ENCODE measurements at regions not wholly inside any gene's neighbourhood (a gene's known extent, or its start where the extent isn't known, plus 50 kb on each side); places are given as distances from the start of the nearest gene placed in this dataset.
"Not testable (repeated sequence)": the region's sequence is repeated elsewhere in the genome, so short reads cannot be mapped to it uniquely, and the experiment has no call there.

GRCh38 chr16:65757064-65757463 is 609.4 kb upstream of the CDH5 start:
- ATAC-seq (replicated peaks), result no peak
- no peak for DNase-seq
- Mint-ChIP-seq H3K4me1 (ENCODE audit: low read depth in 2 of 2) (no peaks in the 10 kb centered on the region), H3K9me3 (peaks cover 5 to 8% of the 10 kb centered on the region in 2 donors), H3K27me3 (no peaks in the 10 kb centered on the region), H3K4me3 (no peak overlapping the region), H3K27ac (no peak overlapping the region), H3K36me3 (ENCODE audit: insufficient read depth) (no peaks in the 10 kb centered on the region)

DNA sequence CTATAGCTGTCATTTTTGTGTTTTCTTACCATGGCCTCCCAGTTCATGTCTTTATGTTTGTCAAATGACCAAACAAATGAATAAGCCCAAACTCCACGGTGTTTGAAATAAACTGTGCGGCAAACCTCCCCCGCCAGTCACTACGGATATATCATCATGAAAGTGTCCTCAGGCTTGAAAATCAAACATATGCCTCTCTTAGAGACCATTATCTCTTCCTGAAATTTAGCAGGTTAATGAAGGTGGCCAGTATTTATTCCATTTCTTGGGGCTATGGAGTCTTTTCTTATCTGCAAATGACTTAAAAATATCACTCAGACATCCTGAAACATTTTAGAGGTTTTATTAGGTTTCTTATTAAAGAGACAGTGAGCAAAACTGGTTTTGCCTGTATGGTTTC is 610.3 kb upstream of the CDH5 start:
- Mint-ChIP-seq H3K9me3 (peaks cover 5 to 8% of the 10 kb centered on the region in 2 donors), H3K27ac (no peak overlapping the region), H3K4me3 (no peak overlapping the region), H3K36me3 (ENCODE audit: insufficient read depth) (no peaks in the 10 kb centered on the region), H3K27me3 (no peaks in the 10 kb centered on the region), H3K4me1 (ENCODE audit: low read depth in 2 of 2) (no peaks in the 10 kb centered on the region)
- DNase-seq, result no peak
- no peak for ATAC-seq (replicated peaks)

DNA sequence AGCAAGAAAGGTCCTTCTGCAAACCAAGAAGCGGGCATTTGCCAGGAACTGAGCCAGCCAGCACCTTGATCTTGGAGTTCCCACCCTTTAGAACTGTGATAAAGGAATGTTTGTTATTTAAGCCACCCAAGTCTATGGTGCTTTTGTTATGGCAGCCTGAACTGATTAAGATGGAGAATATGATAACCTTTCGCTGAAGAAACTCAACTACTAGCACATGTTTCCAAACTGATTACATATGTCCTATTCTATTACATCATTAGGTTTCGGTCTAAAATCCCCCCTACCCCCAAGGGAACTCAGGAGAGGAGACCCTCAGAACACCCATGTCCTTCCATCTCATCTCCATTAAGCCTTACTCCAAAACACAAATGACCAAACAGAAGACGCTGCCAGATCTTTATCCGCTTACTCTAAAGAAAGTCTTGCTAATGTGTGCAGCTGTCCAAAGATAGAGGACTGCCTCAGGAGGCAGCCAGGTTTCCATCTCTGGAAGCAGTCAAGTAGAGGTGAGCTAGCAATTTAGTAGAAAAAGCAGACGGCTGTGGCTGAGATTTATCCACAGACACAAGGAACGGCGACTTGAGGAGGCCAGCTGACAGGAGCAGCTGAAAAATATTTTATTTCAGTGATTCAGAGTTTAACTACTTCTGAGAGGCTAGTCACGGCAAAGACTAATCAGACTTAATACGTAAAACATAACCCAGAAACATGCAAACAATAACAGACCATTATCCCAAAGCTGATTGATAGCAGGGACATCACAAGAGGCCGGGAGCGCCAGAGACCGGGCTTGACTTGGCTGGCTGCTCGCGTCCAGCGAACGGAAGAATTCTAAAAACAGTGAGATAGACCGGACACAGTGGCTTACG is 611.4 kb upstream of the CDH5 start:
- Mint-ChIP-seq H3K36me3 (ENCODE audit: insufficient read depth) (no peaks in the 10 kb centered on the region), H3K27me3 (no peaks in the 10 kb centered on the region), H3K27ac (no peak overlapping the region), H3K9me3 (peaks cover 5 to 8% of the 10 kb centered on the region in 2 donors), H3K4me1 (ENCODE audit: low read depth in 2 of 2) (no peaks in the 10 kb centered on the region), H3K4me3 (no peak overlapping the region)
- DNase-seq (no peak), ATAC-seq (replicated peaks) (no peak)

GRCh38 chr16:65752522-65752844 is 614.0 kb upstream of the CDH5 start:
- Mint-ChIP-seq H3K4me1 (ENCODE audit: low read depth in 2 of 2) (no peaks in the 10 kb centered on the region), H3K27me3 (no peaks in the 10 kb centered on the region), H3K27ac (no peak overlapping the region), H3K36me3 (ENCODE audit: insufficient read depth) (no peaks in the 10 kb centered on the region), H3K4me3 (no peak overlapping the region), H3K9me3 (peaks cover 3 to 8% of the 10 kb centered on the region in 2 donors)
- ATAC-seq (replicated peaks), result no peak
- no peak for DNase-seq

DNA sequence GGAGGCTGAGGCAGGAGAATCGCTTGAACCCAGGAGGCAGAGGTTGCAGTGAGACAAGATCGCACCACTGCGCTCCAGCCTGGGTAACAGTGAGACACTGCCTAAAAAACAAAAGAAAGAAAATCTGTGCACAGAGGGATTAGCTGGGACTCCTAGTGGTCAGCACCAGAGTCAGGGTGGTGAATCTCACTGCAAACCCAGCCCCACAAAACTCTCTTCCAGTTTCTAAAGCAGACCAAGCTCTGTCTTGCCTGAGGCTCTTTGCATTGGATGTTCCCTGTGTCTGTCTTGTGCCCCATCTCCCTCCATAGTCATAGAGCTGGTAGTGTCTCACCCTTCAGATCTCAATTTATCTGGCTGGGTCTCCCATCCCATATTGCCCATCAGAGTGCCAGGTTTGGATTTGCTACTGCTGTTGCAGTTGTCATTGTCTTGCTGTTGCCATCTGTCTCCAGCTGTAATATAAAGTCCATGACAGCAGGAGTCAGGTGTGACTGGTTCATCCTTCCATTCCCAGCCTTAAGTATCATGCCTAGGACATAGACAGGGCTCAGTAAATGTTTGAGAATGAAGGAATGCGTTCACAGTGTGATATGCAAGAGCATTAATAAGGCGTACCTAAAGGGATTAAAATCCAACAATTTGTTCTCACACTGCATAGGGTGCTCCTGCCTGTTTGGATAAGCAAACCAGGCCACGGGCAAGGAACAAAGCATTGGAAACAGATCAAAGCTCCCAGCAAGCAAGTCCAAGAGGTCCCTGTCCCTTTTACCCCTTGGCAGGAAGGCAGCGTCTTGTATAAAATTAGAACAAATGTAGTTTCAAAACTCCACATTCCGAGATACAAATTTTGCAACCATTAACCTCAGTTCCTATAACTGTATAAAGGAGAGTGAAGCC is 614.6 kb upstream of the CDH5 start:
- H3K4me3 Mint-ChIP-seq, result no peak overlapping the region
- DNase-seq (no peak), ATAC-seq (replicated peaks) (no peak)
- H3K9me3 Mint-ChIP-seq, result peaks cover 3 to 8% of the 10 kb centered on the region in 2 donors
- H3K4me1 Mint-ChIP-seq (ENCODE audit: low read depth in 2 of 2), result no peaks in the 10 kb centered on the region
- no peak overlapping the region for H3K27ac Mint-ChIP-seq
- H3K27me3 Mint-ChIP-seq, result no peaks in the 10 kb centered on the region
- H3K36me3 Mint-ChIP-seq (ENCODE audit: insufficient read depth), result no peaks in the 10 kb centered on the region

- DNase-seq (no peak), ATAC-seq (replicated peaks) (no peak)
- H3K27me3 Mint-ChIP-seq, result no peaks in the 10 kb centered on the region
- H3K36me3 Mint-ChIP-seq (ENCODE audit: insufficient read depth), result no peaks in the 10 kb centered on the region
- peaks cover 3 to 8% of the 10 kb centered on the region in 2 donors for H3K9me3 Mint-ChIP-seq
- no peak overlapping the region for H3K4me3 Mint-ChIP-seq
- no peaks in the 10 kb centered on the region for H3K4me1 Mint-ChIP-seq (ENCODE audit: low read depth in 2 of 2)
- no peak overlapping the region for H3K27ac Mint-ChIP-seq
These were observed 617.0 kb upstream of the CDH5 start for GRCh38 chr16:65749506-65749905.

DNA sequence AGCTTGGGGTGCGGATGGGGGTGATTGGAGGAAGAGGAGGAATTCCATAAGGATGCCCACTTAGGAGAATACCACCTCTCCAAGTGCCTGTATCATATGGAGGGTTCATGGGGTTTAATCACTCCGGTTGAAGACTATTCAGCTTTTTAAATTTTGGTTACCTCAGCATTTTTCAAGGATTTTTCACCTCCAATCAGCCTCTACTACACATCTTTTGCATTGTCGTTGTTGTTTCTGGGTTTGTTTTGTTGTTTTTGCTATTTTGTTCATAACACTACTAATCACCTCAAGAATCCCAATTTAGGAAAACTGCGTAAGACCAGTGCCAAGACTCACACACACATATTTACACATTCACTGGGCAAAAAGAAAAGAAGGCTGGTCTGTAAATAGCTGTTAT is 619.5 kb upstream of the CDH5 start:
- DNase-seq (no peak), ATAC-seq (replicated peaks) (no peak)
- peaks cover 0 to 2% of the 10 kb centered on the region in 2 donors for H3K9me3 Mint-ChIP-seq
- no peaks in the 10 kb centered on the region for H3K27me3 Mint-ChIP-seq
- no peaks in the 10 kb centered on the region for H3K4me1 Mint-ChIP-seq (ENCODE audit: low read depth in 2 of 2)
- no peak overlapping the region for H3K4me3 Mint-ChIP-seq
- H3K27ac Mint-ChIP-seq, result no peak overlapping the region
- no peaks in the 10 kb centered on the region for H3K36me3 Mint-ChIP-seq (ENCODE audit: insufficient read depth)

DNA sequence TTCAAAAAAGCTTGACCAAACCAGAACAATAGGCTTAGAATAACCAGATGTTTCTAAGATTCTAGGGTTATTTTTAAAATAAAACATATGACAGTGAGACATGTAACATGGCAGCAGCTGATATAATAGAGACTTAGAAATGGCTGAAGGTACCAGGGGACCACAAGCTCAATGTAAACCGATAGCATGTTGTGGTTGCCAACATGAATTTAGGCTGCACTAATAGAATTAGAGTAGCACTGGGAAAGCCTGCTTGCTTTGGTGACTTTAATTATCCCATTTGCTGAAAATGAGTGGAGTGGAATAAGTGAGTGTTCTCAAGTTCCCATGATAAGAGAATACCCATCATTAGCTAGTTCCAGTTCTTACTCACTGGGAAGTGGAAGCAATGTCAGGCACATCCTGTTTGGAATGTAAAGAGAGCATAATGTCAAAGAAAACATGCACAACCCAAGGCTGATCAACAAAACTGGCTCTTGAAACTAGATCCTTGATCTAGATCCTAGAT is 621.2 kb upstream of the CDH5 start:
- H3K9me3 Mint-ChIP-seq, result peaks cover 2 to 4% of the 10 kb centered on the region in 2 donors
- no peak for DNase-seq
- no peak for ATAC-seq (replicated peaks)

GRCh38 chr16:65744401-65744800 is 622.1 kb upstream of the CDH5 start:
- Mint-ChIP-seq H3K9me3 (peaks cover 2 to 11% of the 10 kb centered on the region in 2 donors), H3K36me3 (ENCODE audit: insufficient read depth) (no peaks in the 10 kb centered on the region), H3K27ac (no peak overlapping the region), H3K4me3 (no peak overlapping the region), H3K27me3 (no peaks in the 10 kb centered on the region), H3K4me1 (ENCODE audit: low read depth in 2 of 2) (no peaks in the 10 kb centered on the region)
- ATAC-seq (replicated peaks), result no peak
- no peak for DNase-seq

More for the DNA sequence above, 621.2 kb upstream of the CDH5 start:
- Mint-ChIP-seq H3K4me1 (ENCODE audit: low read depth in 2 of 2) (no peaks in the 10 kb centered on the region), H3K36me3 (ENCODE audit: insufficient read depth) (no peaks in the 10 kb centered on the region), H3K4me3 (no peak overlapping the region), H3K27ac (no peak overlapping the region), H3K27me3 (no peaks in the 10 kb centered on the region)

DNA sequence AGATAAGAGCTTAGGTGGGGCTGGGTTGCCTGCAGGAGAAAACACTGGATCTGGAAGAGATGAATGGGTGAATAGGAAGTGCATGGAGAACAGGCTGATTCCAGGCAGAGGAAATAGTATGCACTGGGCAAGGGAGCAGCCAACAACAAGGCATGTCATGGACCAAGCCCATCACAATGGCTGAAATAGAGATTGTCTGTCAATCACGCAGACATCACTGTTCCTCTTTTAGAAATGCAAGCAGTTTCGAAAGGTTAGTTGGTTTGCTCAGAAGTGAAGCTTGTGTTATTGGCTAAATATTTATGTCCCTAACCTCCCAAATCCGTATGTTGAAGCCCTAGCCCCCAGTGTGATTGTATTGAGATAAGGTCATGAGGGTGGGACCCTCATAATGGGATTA is 621.7 kb upstream of the CDH11 start:
- H3K9me3 Mint-ChIP-seq, result peaks cover 2 to 16% of the 10 kb centered on the region in 2 donors
- no peaks in the 10 kb centered on the region for H3K36me3 Mint-ChIP-seq (ENCODE audit: insufficient read depth)
- ATAC-seq (replicated peaks) (no peak), DNase-seq (no peak)
- no peaks in the 10 kb centered on the region for H3K27me3 Mint-ChIP-seq
- H3K4me3 Mint-ChIP-seq, result no peak overlapping the region
- no peak overlapping the region for H3K27ac Mint-ChIP-seq
- no peaks in the 10 kb centered on the region for H3K4me1 Mint-ChIP-seq (ENCODE audit: low read depth in 2 of 2)

DNA sequence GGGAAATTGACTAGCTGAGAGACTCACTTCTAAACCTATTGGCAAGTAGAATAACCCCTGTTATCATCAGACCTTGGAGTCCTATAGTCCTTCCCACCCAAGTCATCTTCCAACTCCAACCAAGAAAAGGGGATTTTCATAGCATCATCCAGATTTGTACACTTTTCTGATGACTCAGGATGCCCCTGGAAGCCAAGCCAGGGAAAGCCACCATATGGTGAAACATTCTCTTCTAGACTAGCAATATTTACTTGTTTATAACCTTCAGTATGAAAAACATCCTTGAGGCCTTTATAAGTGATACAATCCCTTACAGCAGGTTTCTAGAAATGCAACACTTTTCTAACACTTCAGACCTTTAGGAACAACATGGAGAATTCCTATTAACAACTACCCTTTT is 618.8 kb upstream of the CDH11 start:
- DNase-seq, result no peak
- no peaks in the 10 kb centered on the region for H3K36me3 Mint-ChIP-seq (ENCODE audit: insufficient read depth)
- H3K9me3 Mint-ChIP-seq, result peaks cover 6 to 25% of the 10 kb centered on the region in 2 donors
- H3K4me3 Mint-ChIP-seq, result no peak overlapping the region
- no peak for ATAC-seq (replicated peaks)
- no peaks in the 10 kb centered on the region for H3K4me1 Mint-ChIP-seq (ENCODE audit: low read depth in 2 of 2)
- H3K27ac Mint-ChIP-seq, result no peak overlapping the region
- H3K27me3 Mint-ChIP-seq, result no peaks in the 10 kb centered on the region

GRCh38 chr16:65739518-65739917 is 617.7 kb upstream of the CDH11 start:
- ATAC-seq (replicated peaks), result no peak
- Mint-ChIP-seq H3K36me3 (ENCODE audit: insufficient read depth) (no peaks in the 10 kb centered on the region), H3K4me3 (no peak overlapping the region), H3K27ac (no peak overlapping the region), H3K27me3 (no peaks in the 10 kb centered on the region), H3K4me1 (ENCODE audit: low read depth in 2 of 2) (no peaks in the 10 kb centered on the region), H3K9me3 (peaks cover 7 to 25% of the 10 kb centered on the region in 2 donors)
- DNase-seq, result no peak

DNA sequence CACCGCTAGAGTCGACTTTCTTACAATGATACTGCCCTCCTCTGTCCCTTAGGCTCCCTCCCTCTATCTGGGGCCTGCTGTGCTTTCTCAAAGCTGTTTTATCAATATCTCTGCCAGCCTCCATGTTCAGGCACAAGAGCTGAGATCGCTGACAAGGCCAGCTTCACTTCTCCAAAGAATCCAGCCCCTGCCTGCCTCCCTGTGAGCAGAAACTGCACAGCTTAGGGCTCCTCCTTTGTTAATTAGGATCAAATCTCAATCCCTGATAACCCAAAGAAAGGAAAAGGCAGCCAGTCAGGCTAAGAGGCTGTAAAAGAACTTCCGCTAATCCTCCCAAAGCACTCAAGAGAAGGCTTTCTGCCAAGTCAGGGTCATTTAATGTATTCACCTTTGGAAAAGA is 616.0 kb upstream of the CDH11 start:
- no peak for DNase-seq
- no peaks in the 10 kb centered on the region for H3K27me3 Mint-ChIP-seq
- no peak overlapping the region for H3K4me3 Mint-ChIP-seq
- peaks cover 5 to 25% of the 10 kb centered on the region in 2 donors for H3K9me3 Mint-ChIP-seq
- H3K4me1 Mint-ChIP-seq (ENCODE audit: low read depth in 2 of 2), result no peaks in the 10 kb centered on the region
- no peak for ATAC-seq (replicated peaks)
- no peaks in the 10 kb centered on the region for H3K36me3 Mint-ChIP-seq (ENCODE audit: insufficient read depth)
- H3K27ac Mint-ChIP-seq, result no peak overlapping the region

DNA sequence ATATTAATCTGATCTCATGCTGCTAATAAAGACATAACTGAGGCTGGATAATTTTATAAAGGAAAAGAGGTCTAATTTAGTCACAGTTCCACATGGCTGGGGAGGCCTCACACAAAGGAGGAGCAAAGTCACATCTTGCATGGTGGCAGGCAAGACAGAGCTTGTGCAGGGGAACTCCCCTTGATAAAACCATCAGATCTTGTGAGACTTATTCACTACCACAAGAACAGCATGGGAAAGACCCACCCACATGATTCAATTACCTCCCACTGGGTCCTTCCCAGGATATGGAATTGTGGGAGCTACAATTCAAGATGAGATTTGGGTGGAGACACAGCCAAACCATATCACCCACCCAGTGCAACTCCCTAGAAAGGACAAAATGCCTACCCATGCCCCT is 613.8 kb upstream of the CDH11 start:
- not testable (repeated sequence) for H3K4me3 Mint-ChIP-seq; H3K36me3 Mint-ChIP-seq (ENCODE audit: insufficient read depth); ATAC-seq (replicated peaks); DNase-seq; H3K4me1 Mint-ChIP-seq (ENCODE audit: low read depth in 2 of 2); H3K27me3 Mint-ChIP-seq; H3K27ac Mint-ChIP-seq
- peaks cover 5 to 24% of the 10 kb centered on the region in 2 donors for H3K9me3 Mint-ChIP-seq
